ENCODE measurements at regions not wholly inside any gene's neighbourhood (a gene's known extent, or its start where the extent isn't known, plus 50 kb on each side); places are given as distances from the start of the nearest gene placed in this dataset.

DNA sequence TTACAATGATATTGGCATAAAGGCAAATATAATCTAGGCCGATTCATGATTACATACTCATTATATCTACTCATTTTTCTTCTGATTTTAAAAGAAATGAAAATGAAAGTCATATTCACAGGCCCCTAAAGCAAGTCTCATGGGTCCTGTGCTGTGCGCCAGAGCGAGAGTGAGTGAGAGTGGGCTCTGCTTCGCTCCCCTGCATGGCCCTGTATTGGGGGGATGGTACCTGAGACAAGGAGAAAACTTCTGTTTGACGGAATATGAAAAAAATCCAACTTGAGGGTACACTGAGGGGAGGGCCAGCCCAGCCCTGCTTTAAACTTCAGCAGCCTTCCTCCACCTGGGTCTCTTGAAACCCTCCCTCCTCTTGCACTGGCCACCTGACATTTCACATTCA is 81.4 kb upstream of the RGPD5 start:
- peaks cover 27% of the 10 kb centered on the region for H3K27me3 ChIP-seq (ENCODE audit: control insufficient read depth, insufficient read depth, low read length)
- H2BK120ac ChIP-seq (ENCODE audit: low read depth, low read length) = no peak overlapping the region
- H2AFZ ChIP-seq (replicated peaks; ENCODE audit: low read length, poor library complexity) = no peak overlapping the region
- H4K20me1 ChIP-seq (ENCODE audit: insufficient read depth, low read length) = no peaks in the 10 kb centered on the region
- DNase-seq = no peak
- no peak overlapping the region for H2BK5ac ChIP-seq (ENCODE audit: low read depth, low read length, poor library complexity, severe bottlenecking)
- no peaks in the 10 kb centered on the region; the same call in 1 of the 2 replicates for H3K9me1 ChIP-seq (ENCODE audit: insufficient read depth, low read length)
- no peaks in the 10 kb centered on the region for H3K9me3 ChIP-seq (ENCODE audit: control insufficient read depth, insufficient read depth, low read length)
- in situ Hi-C loops (cut with MboI; ENCODE audit: low sequenced_read_pairs) (loop anchor here (10.0 kb wide), 1 partner anchor 148 kb away; no protein-coding TSS in a partner anchor), intact Hi-C loops (cut with micrococcal nuclease) (no loop called here), dilution Hi-C loops (cut with HindIII; ENCODE audit: low sequenced_read_pairs, unreplicated experiment) (no loop called here)
- TF ChIP-seq POLR2A (IDR thresholded peaks at IDR 0.05; ENCODE audit: low read depth, low read length) (no peak), CHD1 (IDR thresholded peaks at IDR 0.05; ENCODE audit: low read depth, low read length) (no peak), CEBPB (IDR thresholded peaks at IDR 0.05; ENCODE audit: low read depth, low read length) (no peak)
- TF ChIP-seq, protein P1, sequence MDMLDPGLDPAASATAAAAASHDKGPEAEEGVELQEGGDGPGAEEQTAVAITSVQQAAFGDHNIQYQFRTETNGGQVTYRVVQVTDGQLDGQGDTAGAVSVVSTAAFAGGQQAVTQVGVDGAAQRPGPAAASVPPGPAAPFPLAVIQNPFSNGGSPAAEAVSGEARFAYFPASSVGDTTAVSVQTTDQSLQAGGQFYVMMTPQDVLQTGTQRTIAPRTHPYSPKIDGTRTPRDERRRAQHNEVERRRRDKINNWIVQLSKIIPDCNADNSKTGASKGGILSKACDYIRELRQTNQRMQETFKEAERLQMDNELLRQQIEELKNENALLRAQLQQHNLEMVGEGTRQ (IDR thresholded peaks at IDR 0.05; ENCODE audit: low read depth, low read length) = no peak
- no peak overlapping the region for H3K9ac ChIP-seq (ENCODE audit: low read depth, low read length)
- ChIA-PET CTCF (no interaction called here), POLR2A (ENCODE audit: unreplicated experiment) (no interaction called here)
- H3K27ac ChIP-seq (ENCODE audit: insufficient read depth, low read length) = no peak overlapping the region
- no peak overlapping the region for H4K91ac ChIP-seq (ENCODE audit: insufficient read depth, low read depth, low read length)
- no peak overlapping the region for H3K18ac ChIP-seq (ENCODE audit: low read depth, low read length)
- H3K36me3 ChIP-seq (ENCODE audit: control insufficient read depth, insufficient read depth, low read length) = no peaks in the 10 kb centered on the region
- BruUV-seq (replicated peaks) = no TSS peak
- H4K5ac ChIP-seq (ENCODE audit: low read depth, low read length) = no peak overlapping the region
- no peak overlapping the region for H3K14ac ChIP-seq (replicated peaks; ENCODE audit: low read depth, low read length)
- no peak overlapping the region for H3K56ac ChIP-seq (ENCODE audit: extremely low read depth, insufficient read depth, low read length)
- H3K4me3 ChIP-seq (ENCODE audit: insufficient read depth, low read depth, low read length) = no peak overlapping the region
- no peak for ATAC-seq (ENCODE audit: low read depth)
- H2AK9ac ChIP-seq (replicated peaks; ENCODE audit: low read depth, low read length, poor library complexity) = no peak overlapping the region
- no peak overlapping the region for H3K23ac ChIP-seq (ENCODE audit: low read depth, low read length)
- H2AK5ac ChIP-seq (ENCODE audit: low read depth, low read length) = no peak overlapping the region
- H2BK15ac ChIP-seq (ENCODE audit: low read depth, low read length) = no peak overlapping the region
- H3K4ac ChIP-seq (ENCODE audit: low read depth, low read length) = no peak overlapping the region
- H2BK20ac ChIP-seq (ENCODE audit: low read depth, low read length) = no peak overlapping the region
- H3K79me1 ChIP-seq (ENCODE audit: low read depth in 1 of 2, low read length in 2 of 2) = no peaks in the 10 kb centered on the region
- no peaks in the 10 kb centered on the region for H3K4me1 ChIP-seq (ENCODE audit: control insufficient read depth, insufficient read depth, low read length)
- H4K8ac ChIP-seq (ENCODE audit: low read depth in 2 of 2, low read length in 2 of 2) = no peak overlapping the region
- H3K4me2 ChIP-seq (ENCODE audit: low read depth, low read length) = no peak overlapping the region
- WGBS, 2 experiments (ENCODE audit: extremely low coverage in 2 of 2, insufficient read length in 1 of 2) = 88% methylated on average over 3 of the region's 5 CpGs; no CpG with 5 or more reads in 1 of the 2 experiments

Measured in IMR-90 (cell line).